HG02973 (cell line): ENCODE measurements at regions not wholly inside any gene's neighbourhood (a gene's known extent, or its start where the extent isn't known, plus 50 kb on each side); places are given as distances from the start of the nearest gene placed in this dataset.

Source experiments
- ATAC-seq: cut with Tn5 transposase; IDR thresholded peaks from one replicate; pipeline ENCODE4 v1.9.1; 2021; ENCODE audit warnings: moderate library complexity; ENCODE audit not compliant: unreplicated experiment

DNA sequence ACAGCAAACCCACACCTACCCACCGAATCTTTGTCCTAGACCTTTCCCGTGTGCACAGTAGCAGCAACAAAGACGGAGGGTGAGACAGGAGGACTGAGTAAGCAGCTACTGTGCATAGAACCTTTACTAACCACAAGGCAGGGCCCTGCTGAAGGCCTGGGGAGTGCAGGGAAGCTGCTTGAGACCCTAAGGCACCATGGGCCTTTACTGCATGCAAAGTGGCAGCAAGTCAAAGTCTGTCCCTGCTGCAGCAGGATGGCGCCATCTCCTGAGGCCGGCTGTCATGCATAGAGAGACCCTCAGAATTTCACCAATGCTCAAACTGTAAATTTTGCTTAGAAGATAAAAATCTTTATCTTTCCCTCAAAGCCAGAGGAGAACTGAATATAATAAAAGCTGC is 610.5 kb downstream of the ACTR3B start:
- no peak for ATAC-seq

GRCh38 chr7:153380636-153381035 is 621.1 kb downstream of the ACTR3B start:
- ATAC-seq: no peak

- ATAC-seq: no peak
Measured at GRCh38 chr7:153381275-153382040, 621.9 kb downstream of the ACTR3B start.

DNA sequence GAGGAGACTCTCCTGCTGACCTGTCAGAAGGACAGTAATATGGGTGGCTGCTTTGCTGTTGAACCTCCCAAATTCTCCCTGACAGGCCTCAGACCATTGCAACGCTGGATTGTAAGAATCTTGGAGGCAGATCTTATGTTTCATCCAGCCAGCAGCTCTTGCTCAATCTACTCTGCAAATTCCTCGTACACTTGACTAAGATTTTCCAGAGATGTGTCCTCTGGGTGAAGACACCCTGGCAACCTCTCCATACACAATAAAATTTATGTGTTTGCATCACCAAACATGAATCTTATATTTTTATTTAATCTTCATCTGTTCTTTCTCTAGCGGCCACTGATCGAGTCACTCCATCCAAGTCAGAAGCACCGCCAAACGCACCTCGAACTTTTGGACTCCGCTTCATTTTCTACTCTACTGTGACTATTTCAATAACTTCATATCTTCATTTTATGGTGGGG is 623.1 kb downstream of the ACTR3B start:
- ATAC-seq: no peak

DNA sequence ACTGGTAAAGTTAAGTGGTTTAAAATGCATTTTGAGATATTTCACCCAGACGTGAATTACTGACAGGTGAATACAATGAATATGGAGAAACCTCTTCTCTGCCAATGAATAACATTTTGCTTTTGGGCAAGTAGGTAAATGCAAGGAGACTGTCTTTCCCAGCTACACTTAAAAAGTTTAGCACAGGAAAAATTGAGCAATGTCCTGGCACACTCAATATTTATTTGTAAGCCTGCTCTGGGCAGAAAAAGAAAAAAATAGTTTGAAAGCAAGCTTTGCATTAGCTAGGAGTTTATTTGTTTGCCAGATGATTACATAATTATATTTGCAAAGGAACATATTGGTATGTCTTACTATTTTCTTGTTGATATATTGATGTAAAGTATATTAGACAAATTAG is 624.2 kb downstream of the ACTR3B start:
- ATAC-seq: no peak

GRCh38 chr7:153385502-153385901 is 626.0 kb downstream of the ACTR3B start:
- ATAC-seq: no peak

DNA sequence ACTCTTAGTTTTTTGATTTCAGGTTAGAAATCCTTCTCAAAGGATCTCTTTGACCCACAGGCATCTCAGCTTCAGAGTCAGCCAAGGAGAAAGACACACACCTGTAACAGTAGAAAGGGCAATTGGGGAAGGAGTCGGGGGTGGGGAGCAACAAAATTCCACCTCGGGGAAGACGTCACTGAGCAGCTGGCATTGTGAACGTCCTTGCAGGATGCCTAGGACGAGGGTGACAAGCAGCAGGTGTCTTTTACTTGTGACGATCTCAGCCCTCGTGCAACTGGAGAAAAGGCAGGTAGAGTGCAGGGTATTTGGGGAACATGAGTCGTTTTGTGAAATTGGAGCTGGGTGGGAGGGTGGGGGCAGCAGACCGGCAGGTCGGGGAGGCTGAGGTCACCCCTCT is 627.0 kb downstream of the ACTR3B start:
- ATAC-seq: no peak

DNA sequence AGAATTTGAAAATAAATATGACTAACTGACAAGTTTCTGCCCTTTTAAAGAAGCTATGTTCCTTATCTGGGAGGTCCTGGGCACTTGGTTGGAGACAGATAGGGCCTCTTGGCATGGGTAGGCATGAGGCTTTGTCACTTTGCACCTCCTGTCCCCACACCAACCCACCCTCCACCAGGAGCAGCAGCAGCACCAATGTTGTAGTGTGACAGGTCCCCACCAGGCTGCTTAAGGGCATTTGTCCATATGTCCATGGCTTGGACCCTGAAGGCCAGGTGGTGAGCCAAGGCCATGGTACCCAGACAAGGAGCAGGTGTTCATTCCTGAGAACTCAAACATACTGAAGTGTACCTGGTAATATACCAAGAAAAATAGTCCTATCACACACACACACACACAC is 629.1 kb downstream of the ACTR3B start:
- no peak for ATAC-seq

DNA sequence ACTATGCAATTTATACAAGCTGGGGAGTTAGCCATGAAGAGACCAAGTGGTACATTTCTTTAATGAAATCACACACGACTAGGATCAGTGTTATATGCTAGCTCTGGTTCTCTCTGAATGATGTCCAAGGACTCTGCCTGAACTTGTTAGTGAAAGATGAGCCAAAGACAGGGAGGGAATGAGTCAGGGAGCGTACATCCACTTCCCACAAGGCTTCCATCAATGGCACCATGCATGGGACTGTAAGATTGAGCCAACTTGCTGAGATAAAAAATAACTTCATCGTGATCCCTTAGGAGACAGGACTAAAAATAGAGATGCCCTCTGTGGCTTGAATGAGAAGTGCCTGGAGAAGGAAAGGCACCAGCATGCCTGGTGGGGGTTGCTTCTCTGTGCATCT is 629.7 kb downstream of the ACTR3B start:
- no peak for ATAC-seq

GRCh38 chr7:153390955-153391354 is 631.4 kb downstream of the ACTR3B start:
- ATAC-seq: no peak

- no peak for ATAC-seq
Measured at GRCh38 chr7:153392726-153393125, 633.2 kb downstream of the ACTR3B start.

DNA sequence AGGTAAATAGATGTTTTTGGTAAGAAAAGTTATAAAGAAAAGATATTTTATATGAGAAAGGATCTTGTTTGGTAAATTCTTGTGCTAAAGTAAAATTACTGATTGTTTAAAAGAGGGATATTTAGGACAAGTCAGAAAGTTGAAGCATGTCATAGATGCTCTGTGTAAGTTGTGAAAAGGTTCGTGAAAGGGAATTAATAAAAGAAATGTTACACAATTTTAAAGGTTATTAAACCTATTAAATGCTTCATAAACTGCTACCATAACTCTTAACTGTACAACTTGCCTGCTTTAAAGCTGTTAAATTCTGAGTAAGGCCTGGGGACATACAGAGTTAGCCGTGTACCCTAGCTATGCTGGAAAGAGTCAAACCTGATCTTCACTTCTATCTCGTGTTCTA is 634.1 kb downstream of the ACTR3B start:
- no peak for ATAC-seq

DNA sequence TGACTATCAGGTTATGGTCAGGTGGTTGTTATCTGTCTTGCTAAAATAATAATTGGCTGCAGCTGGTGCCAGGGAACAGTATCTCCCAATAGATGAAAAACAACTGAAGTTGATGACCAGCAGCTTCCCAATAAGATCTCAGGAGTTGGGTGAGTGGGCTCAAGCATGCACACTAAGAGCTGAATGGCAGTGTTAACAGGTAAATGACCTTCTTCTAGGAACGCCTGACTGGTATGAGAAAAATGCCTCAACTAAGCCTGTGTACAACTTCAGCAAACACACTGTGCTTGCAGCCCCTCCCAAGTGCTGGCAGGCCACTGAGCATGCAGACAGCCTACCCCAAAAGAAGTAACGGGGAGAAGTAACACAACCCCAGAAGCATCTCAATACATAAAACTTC is 636.9 kb downstream of the ACTR3B start:
- no peak for ATAC-seq

GRCh38 chr7:153397459-153397858 is 637.9 kb downstream of the ACTR3B start:
- ATAC-seq: no peak

DNA sequence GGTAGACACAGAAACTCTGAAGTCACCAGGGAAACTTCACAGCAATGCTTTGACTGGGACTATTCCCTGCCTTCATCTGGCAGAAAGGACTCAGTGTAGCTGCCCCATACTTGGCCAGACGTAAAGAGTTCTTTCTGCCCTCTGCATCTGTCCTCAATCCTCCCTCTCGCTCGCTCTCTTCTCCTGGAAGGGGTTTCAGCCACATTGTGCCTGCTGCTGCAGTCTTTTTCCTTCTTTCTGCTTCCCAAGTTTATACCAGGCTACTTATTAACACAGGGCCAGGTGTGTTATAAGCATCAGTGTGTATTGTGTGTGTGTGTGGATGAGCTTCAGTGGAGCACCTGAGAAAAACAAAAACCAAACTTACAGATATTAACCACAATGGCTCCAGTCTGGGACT is 638.4 kb downstream of the ACTR3B start:
- ATAC-seq: no peak

- ATAC-seq: no peak
Measured at GRCh38 chr7:153398370-153398769, 638.8 kb downstream of the ACTR3B start.

GRCh38 chr7:153398789-153399553 is 639.4 kb downstream of the ACTR3B start:
- no peak for ATAC-seq

- ATAC-seq: no peak
Measured at GRCh38 chr7:153399554-153399940, 640.0 kb downstream of the ACTR3B start.

DNA sequence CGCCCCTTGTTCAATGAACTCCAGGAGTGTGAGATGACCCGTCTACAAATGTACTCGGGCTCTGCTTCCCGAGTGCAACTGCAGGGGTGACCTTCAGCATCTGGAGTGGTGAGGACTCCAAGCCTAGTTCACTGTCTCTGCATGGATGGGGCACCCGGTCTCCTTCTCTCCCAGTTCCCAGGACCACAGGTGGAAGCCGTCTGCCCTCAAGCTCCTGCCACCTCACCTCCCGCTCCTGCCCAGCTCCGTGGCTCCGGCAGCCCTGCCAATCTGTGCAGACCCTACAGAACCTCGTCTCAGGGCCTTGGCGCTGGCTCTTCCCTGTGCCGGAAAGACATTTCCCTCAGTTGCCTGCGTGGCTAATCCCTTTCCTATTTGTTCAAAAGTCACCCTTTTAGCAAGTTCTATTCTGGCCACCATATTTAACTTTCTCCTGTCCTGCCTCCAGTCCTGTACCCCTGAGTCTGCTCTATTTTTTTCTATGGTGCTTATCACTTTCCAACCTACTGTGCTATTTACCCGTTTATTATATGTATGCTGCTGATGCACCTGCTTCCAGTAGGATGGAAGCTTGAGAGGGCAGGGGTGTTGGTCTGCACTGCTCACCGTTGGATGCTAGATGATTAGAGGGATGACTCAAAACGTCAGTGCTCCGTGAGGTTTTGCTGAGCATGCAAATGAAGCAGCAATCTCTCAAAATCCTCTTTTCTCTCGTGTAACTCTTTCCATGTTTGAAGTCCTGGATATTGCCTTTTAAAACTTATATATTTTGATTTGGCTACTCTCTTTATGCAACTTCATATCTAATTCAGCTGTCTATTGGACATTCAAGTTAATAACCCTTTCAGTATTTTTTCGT is 641.4 kb downstream of the ACTR3B start:
- ATAC-seq: no peak

DNA sequence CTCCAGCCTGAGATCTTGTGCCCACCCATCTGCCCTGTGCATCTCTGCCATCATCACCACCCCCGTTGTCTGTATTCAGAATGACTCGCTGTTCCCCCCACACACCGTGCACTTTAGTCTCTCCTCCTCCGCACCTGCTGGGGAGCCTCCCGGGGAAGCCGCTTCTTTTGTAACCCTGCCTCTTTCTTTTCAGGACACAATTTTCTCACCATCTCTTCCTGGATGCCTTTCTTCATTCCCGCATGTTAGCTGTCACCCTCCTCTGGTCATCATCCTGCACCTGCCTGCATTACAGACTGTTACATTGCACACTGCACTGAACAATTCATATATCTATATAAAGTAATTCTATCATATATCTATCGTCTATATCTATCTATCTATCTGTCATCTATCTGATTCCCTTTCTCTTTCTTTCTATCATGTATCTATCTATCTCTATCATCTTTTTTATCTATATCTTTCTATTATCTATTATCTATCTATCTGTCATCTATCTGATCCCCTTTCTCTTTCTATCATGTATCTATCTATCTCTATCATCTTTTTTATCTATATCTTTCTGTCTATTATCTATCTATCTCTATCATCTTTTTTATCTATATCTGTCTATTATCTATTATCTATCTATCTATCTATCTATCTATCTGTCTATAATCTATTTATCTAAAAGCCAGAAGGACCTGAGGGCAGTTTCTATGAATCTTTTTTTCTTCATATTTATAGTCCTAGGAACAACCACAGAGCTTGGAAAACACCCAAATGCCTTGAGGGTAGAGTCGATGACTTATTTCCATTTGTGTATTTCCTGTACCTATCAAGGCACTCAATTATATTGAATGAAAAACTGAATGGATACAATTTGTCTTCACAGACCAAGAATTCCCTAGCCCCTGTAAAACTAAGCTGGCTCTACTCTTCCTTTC is 642.5 kb downstream of the ACTR3B start:
- ATAC-seq: no peak
